ENCODE measurements at regions not wholly inside any gene's neighbourhood (a gene's known extent, or its start where the extent isn't known, plus 50 kb on each side); places are given as distances from the start of the nearest gene placed in this dataset.

GRCh38 chr6:19472153-19472552, 365.0 kb upstream of the ID4 start:
- H3K4me1 ChIP-seq (ENCODE audit: control insufficient read depth in 3 of 3, insufficient read depth in 3 of 3, low read length in 3 of 3) = no peaks in the 10 kb centered on the region
- no peak overlapping the region for H3K9ac ChIP-seq (ENCODE audit: low read depth in 1 of 3, low read length in 3 of 3)
- no peaks in the 10 kb centered on the region for H3K27me3 ChIP-seq (ENCODE audit: control insufficient read depth in 3 of 3, insufficient read depth in 3 of 3, low read length in 3 of 3)
- no peak overlapping the region for H3K4me3 ChIP-seq (ENCODE audit: low read length in 3 of 3)
- no peaks in the 10 kb centered on the region for H3K36me3 ChIP-seq (ENCODE audit: control insufficient read depth in 3 of 3, insufficient read depth in 3 of 3, low read length in 3 of 3)
- H3K9me3 ChIP-seq (ENCODE audit: control insufficient read depth in 3 of 3, low read length in 3 of 3) = no peaks in the 10 kb centered on the region
- no peak overlapping the region for H3K27ac ChIP-seq (ENCODE audit: low read depth, low read length)

- Histone ChIP-seq H3K36me3 (ENCODE audit: control insufficient read depth in 3 of 3, insufficient read depth in 3 of 3, low read length in 3 of 3) (no peaks in the 10 kb centered on the region), H3K27me3 (ENCODE audit: control insufficient read depth in 3 of 3, insufficient read depth in 3 of 3, low read length in 3 of 3) (no peaks in the 10 kb centered on the region), H3K9ac (ENCODE audit: low read depth in 1 of 3, low read length in 3 of 3) (no peak overlapping the region), H3K9me3 (ENCODE audit: control insufficient read depth in 3 of 3, low read length in 3 of 3) (no peaks in the 10 kb centered on the region), H3K4me1 (ENCODE audit: control insufficient read depth in 3 of 3, insufficient read depth in 3 of 3, low read length in 3 of 3) (no peaks in the 10 kb centered on the region), H3K4me3 (ENCODE audit: low read length in 3 of 3) (no peak overlapping the region), H3K27ac (ENCODE audit: low read depth, low read length) (no peak overlapping the region)
Measured at GRCh38 chr6:19472850-19473249, 364.3 kb upstream of the ID4 start.

GRCh38 chr6:19477563-19477962, 359.6 kb upstream of the ID4 start:
- no peak overlapping the region for H3K27ac ChIP-seq (ENCODE audit: low read depth, low read length)
- no peak overlapping the region for H3K9ac ChIP-seq (ENCODE audit: low read depth in 1 of 3, low read length in 3 of 3)
- no peaks in the 10 kb centered on the region for H3K27me3 ChIP-seq (ENCODE audit: control insufficient read depth in 3 of 3, insufficient read depth in 3 of 3, low read length in 3 of 3)
- H3K9me3 ChIP-seq (ENCODE audit: control insufficient read depth in 3 of 3, low read length in 3 of 3) = no peaks in the 10 kb centered on the region
- H3K36me3 ChIP-seq (ENCODE audit: control insufficient read depth in 3 of 3, insufficient read depth in 3 of 3, low read length in 3 of 3) = no peaks in the 10 kb centered on the region
- no peak overlapping the region for H3K4me3 ChIP-seq (ENCODE audit: low read length in 3 of 3)
- no peaks in the 10 kb centered on the region for H3K4me1 ChIP-seq (ENCODE audit: control insufficient read depth in 3 of 3, insufficient read depth in 3 of 3, low read length in 3 of 3)

GRCh38 chr6:19478273-19478672, 358.9 kb upstream of the ID4 start:
- no peak overlapping the region for H3K27ac ChIP-seq (ENCODE audit: low read depth, low read length)

GRCh38 chr6:19478992-19479391, 358.2 kb upstream of the ID4 start:
- Histone ChIP-seq H3K9me3 (ENCODE audit: control insufficient read depth in 3 of 3, low read length in 3 of 3) (no peaks in the 10 kb centered on the region), H3K36me3 (ENCODE audit: control insufficient read depth in 3 of 3, insufficient read depth in 3 of 3, low read length in 3 of 3) (no peaks in the 10 kb centered on the region), H3K4me3 (ENCODE audit: low read length in 3 of 3) (no peak overlapping the region), H3K27me3 (ENCODE audit: control insufficient read depth in 3 of 3, insufficient read depth in 3 of 3, low read length in 3 of 3) (no peaks in the 10 kb centered on the region), H3K4me1 (ENCODE audit: control insufficient read depth in 3 of 3, insufficient read depth in 3 of 3, low read length in 3 of 3) (no peaks in the 10 kb centered on the region), H3K9ac (ENCODE audit: low read depth in 1 of 3, low read length in 3 of 3) (no peak overlapping the region), H3K27ac (ENCODE audit: low read depth, low read length) (no peak overlapping the region)

More at GRCh38 chr6:19478273-19478672, 358.9 kb upstream of the ID4 start:
- Histone ChIP-seq H3K9ac (ENCODE audit: low read depth in 1 of 3, low read length in 3 of 3) (no peak overlapping the region), H3K4me1 (ENCODE audit: control insufficient read depth in 3 of 3, insufficient read depth in 3 of 3, low read length in 3 of 3) (no peaks in the 10 kb centered on the region), H3K27me3 (ENCODE audit: control insufficient read depth in 3 of 3, insufficient read depth in 3 of 3, low read length in 3 of 3) (no peaks in the 10 kb centered on the region), H3K4me3 (ENCODE audit: low read length in 3 of 3) (no peak overlapping the region), H3K36me3 (ENCODE audit: control insufficient read depth in 3 of 3, insufficient read depth in 3 of 3, low read length in 3 of 3) (no peaks in the 10 kb centered on the region), H3K9me3 (ENCODE audit: control insufficient read depth in 3 of 3, low read length in 3 of 3) (no peaks in the 10 kb centered on the region)

GRCh38 chr6:19479551-19479950, 357.6 kb upstream of the ID4 start:
- Histone ChIP-seq H3K36me3 (ENCODE audit: control insufficient read depth in 3 of 3, insufficient read depth in 3 of 3, low read length in 3 of 3) (no peaks in the 10 kb centered on the region), H3K9me3 (ENCODE audit: control insufficient read depth in 3 of 3, low read length in 3 of 3) (no peaks in the 10 kb centered on the region), H3K27me3 (ENCODE audit: control insufficient read depth in 3 of 3, insufficient read depth in 3 of 3, low read length in 3 of 3) (no peaks in the 10 kb centered on the region), H3K4me3 (ENCODE audit: low read length in 3 of 3) (no peak overlapping the region), H3K9ac (ENCODE audit: low read depth in 1 of 3, low read length in 3 of 3) (no peak overlapping the region), H3K27ac (ENCODE audit: low read depth, low read length) (no peak overlapping the region), H3K4me1 (ENCODE audit: control insufficient read depth in 3 of 3, insufficient read depth in 3 of 3, low read length in 3 of 3) (no peaks in the 10 kb centered on the region)

- Histone ChIP-seq H3K9ac (ENCODE audit: low read depth in 1 of 3, low read length in 3 of 3) (no peak overlapping the region), H3K36me3 (ENCODE audit: control insufficient read depth in 3 of 3, insufficient read depth in 3 of 3, low read length in 3 of 3) (no peaks in the 10 kb centered on the region)
Measured at GRCh38 chr6:19492636-19493405, 344.3 kb upstream of the ID4 start.

GRCh38 chr6:19501737-19502245, 335.4 kb upstream of the ID4 start:
- H3K27ac ChIP-seq (ENCODE audit: low read depth, low read length) = no peak overlapping the region
- no peak overlapping the region for H3K9ac ChIP-seq (ENCODE audit: low read depth in 1 of 3, low read length in 3 of 3)
- H3K4me1 ChIP-seq (ENCODE audit: control insufficient read depth in 3 of 3, insufficient read depth in 3 of 3, low read length in 3 of 3) = no peaks in the 10 kb centered on the region
- no peaks in the 10 kb centered on the region for H3K27me3 ChIP-seq (ENCODE audit: control insufficient read depth in 3 of 3, insufficient read depth in 3 of 3, low read length in 3 of 3)
- no peaks in the 10 kb centered on the region for H3K36me3 ChIP-seq (ENCODE audit: control insufficient read depth in 3 of 3, insufficient read depth in 3 of 3, low read length in 3 of 3)
- H3K9me3 ChIP-seq (ENCODE audit: control insufficient read depth in 3 of 3, low read length in 3 of 3) = peaks cover 0 to 5% (median 4%) of the 10 kb centered on the region in 3 donors
- no peak overlapping the region for H3K4me3 ChIP-seq (ENCODE audit: low read length in 3 of 3)

More at GRCh38 chr6:19492636-19493405, 344.3 kb upstream of the ID4 start:
- H3K27ac ChIP-seq (ENCODE audit: low read depth, low read length) = no peak overlapping the region
- H3K4me3 ChIP-seq (ENCODE audit: low read length in 3 of 3) = no peak overlapping the region
- H3K9me3 ChIP-seq (ENCODE audit: control insufficient read depth in 3 of 3, low read length in 3 of 3) = no peaks in the 10 kb centered on the region
- no peaks in the 10 kb centered on the region for H3K4me1 ChIP-seq (ENCODE audit: control insufficient read depth in 3 of 3, insufficient read depth in 3 of 3, low read length in 3 of 3)
- no peaks in the 10 kb centered on the region for H3K27me3 ChIP-seq (ENCODE audit: control insufficient read depth in 3 of 3, insufficient read depth in 3 of 3, low read length in 3 of 3)

- Histone ChIP-seq H3K36me3 (ENCODE audit: control insufficient read depth in 3 of 3, insufficient read depth in 3 of 3, low read length in 3 of 3) (no peaks in the 10 kb centered on the region), H3K4me3 (ENCODE audit: low read length in 3 of 3) (no peak overlapping the region), H3K27ac (ENCODE audit: low read depth, low read length) (no peak overlapping the region), H3K9me3 (ENCODE audit: control insufficient read depth in 3 of 3, low read length in 3 of 3) (peaks cover 0 to 7% (median 4%) of the 10 kb centered on the region in 3 donors), H3K27me3 (ENCODE audit: control insufficient read depth in 3 of 3, insufficient read depth in 3 of 3, low read length in 3 of 3) (no peaks in the 10 kb centered on the region), H3K9ac (ENCODE audit: low read depth in 1 of 3, low read length in 3 of 3) (no peak overlapping the region), H3K4me1 (ENCODE audit: control insufficient read depth in 3 of 3, insufficient read depth in 3 of 3, low read length in 3 of 3) (no peaks in the 10 kb centered on the region)
Measured at GRCh38 chr6:19502301-19502700, 334.9 kb upstream of the ID4 start.

- Histone ChIP-seq H3K4me3 (ENCODE audit: low read length in 3 of 3) (no peak overlapping the region), H3K4me1 (ENCODE audit: control insufficient read depth in 3 of 3, insufficient read depth in 3 of 3, low read length in 3 of 3) (no peaks in the 10 kb centered on the region), H3K36me3 (ENCODE audit: control insufficient read depth in 3 of 3, insufficient read depth in 3 of 3, low read length in 3 of 3) (no peaks in the 10 kb centered on the region), H3K27me3 (ENCODE audit: control insufficient read depth in 3 of 3, insufficient read depth in 3 of 3, low read length in 3 of 3) (no peaks in the 10 kb centered on the region), H3K27ac (ENCODE audit: low read depth, low read length) (no peak overlapping the region), H3K9me3 (ENCODE audit: control insufficient read depth in 3 of 3, low read length in 3 of 3) (peaks cover 0 to 4% (median 3%) of the 10 kb centered on the region in 3 donors), H3K9ac (ENCODE audit: low read depth in 1 of 3, low read length in 3 of 3) (no peak overlapping the region)
Measured at GRCh38 chr6:19515939-19516338, 321.2 kb upstream of the ID4 start.

Measured in skeletal muscle tissue (tissue), 3 donors.